ENCODE measurements at regions not wholly inside any gene's neighbourhood (a gene's known extent, or its start where the extent isn't known, plus 50 kb on each side); places are given as distances from the start of the nearest gene placed in this dataset.

GRCh38 chr21:20698585-20698984 is 299.6 kb upstream of the NCAM2 start:
- DNase-seq (no peak), ATAC-seq (no peak)
- no peaks in the 10 kb centered on the region for H3K4me1 ChIP-seq
- H3K27ac ChIP-seq, result no peak overlapping the region
- no peaks in the 10 kb centered on the region for H3K27me3 ChIP-seq
- no peaks in the 10 kb centered on the region for H3K9me3 ChIP-seq
- H3K4me3 ChIP-seq, result no peak overlapping the region
- in situ Hi-C loops (cut with MboI; ENCODE audit: low sequenced_read_pairs in 4 of 4) (no loop called here), intact Hi-C loops (cut with DNase I; ENCODE audit: low total_unique reads) (no loop called here)
- no peaks in the 10 kb centered on the region for H3K36me3 ChIP-seq
- no peak for TF ChIP-seq POLR2A (IDR thresholded peaks at IDR 0.05)
- TF ChIP-seq, protein P1, sequence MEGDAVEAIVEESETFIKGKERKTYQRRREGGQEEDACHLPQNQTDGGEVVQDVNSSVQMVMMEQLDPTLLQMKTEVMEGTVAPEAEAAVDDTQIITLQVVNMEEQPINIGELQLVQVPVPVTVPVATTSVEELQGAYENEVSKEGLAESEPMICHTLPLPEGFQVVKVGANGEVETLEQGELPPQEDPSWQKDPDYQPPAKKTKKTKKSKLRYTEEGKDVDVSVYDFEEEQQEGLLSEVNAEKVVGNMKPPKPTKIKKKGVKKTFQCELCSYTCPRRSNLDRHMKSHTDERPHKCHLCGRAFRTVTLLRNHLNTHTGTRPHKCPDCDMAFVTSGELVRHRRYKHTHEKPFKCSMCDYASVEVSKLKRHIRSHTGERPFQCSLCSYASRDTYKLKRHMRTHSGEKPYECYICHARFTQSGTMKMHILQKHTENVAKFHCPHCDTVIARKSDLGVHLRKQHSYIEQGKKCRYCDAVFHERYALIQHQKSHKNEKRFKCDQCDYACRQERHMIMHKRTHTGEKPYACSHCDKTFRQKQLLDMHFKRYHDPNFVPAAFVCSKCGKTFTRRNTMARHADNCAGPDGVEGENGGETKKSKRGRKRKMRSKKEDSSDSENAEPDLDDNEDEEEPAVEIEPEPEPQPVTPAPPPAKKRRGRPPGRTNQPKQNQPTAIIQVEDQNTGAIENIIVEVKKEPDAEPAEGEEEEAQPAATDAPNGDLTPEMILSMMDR (IDR thresholded peaks at IDR 0.05 in 4 of 5, conservative IDR thresholded peaks at IDR 0.05 in 1 of 5), result no peak

DNA sequence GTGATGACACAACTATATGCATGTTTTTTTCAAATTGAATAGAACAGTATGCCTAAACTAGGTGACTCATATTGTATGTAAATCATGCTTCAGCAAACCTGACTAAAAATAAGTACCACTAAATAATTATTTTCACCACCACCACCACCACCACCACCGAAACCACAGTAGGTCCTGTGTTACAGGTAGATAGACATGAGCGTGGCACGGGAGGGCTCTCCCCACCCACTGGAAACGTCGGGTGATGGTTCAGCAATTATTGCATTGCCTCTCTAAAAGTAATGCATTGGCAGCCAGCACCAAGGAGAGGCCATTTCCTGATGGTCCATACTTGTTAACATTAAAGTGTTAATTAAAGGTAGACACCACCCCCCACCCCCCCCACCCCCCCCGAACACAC is 297.0 kb upstream of the NCAM2 start:
- TF ChIP-seq POLR2A (IDR thresholded peaks at IDR 0.05), result no peak
- TF ChIP-seq, protein P1 (IDR thresholded peaks at IDR 0.05 in 4 of 5, conservative IDR thresholded peaks at IDR 0.05 in 1 of 5), result no peak
- intact Hi-C loops (cut with DNase I; ENCODE audit: low total_unique reads) (no loop called here), in situ Hi-C loops (cut with MboI; ENCODE audit: low sequenced_read_pairs in 4 of 4) (no loop called here)
- DNase-seq (no peak), ATAC-seq (no peak)
- no peaks in the 10 kb centered on the region for H3K9me3 ChIP-seq
- H3K27me3 ChIP-seq, result no peaks in the 10 kb centered on the region
- H3K27ac ChIP-seq, result no peak overlapping the region
- no peak overlapping the region for H3K4me3 ChIP-seq
- no peaks in the 10 kb centered on the region for H3K36me3 ChIP-seq
- no peaks in the 10 kb centered on the region for H3K4me1 ChIP-seq

- Histone ChIP-seq H3K27me3 (no peaks in the 10 kb centered on the region), H3K27ac (no peak overlapping the region), H3K36me3 (no peaks in the 10 kb centered on the region), H3K9me3 (no peaks in the 10 kb centered on the region), H3K4me1 (no peaks in the 10 kb centered on the region), H3K4me3 (no peak overlapping the region)
- intact Hi-C loops (cut with DNase I; ENCODE audit: low total_unique reads), result no loop called here
- no peak for ATAC-seq
- no peak for TF ChIP-seq POLR2A (IDR thresholded peaks at IDR 0.05)
- TF ChIP-seq, protein P1 (IDR thresholded peaks at IDR 0.05 in 4 of 5, conservative IDR thresholded peaks at IDR 0.05 in 1 of 5), result no peak
- in situ Hi-C loops (cut with MboI; ENCODE audit: low sequenced_read_pairs in 4 of 4), result no loop called here
- no peak for DNase-seq
Observed at GRCh38 chr21:20703112-20703767, 295.0 kb upstream of the NCAM2 start.

GRCh38 chr21:20720623-20721022 is 277.6 kb upstream of the NCAM2 start:
- DNase-seq (no peak), ATAC-seq (no peak)
- H3K4me1 ChIP-seq, result no peaks in the 10 kb centered on the region
- in situ Hi-C loops (cut with MboI; ENCODE audit: low sequenced_read_pairs in 4 of 4), result no loop called here
- TF ChIP-seq, protein P1 (IDR thresholded peaks at IDR 0.05 in 4 of 5, conservative IDR thresholded peaks at IDR 0.05 in 1 of 5), result no peak
- no peak for TF ChIP-seq POLR2A (IDR thresholded peaks at IDR 0.05)
- H3K4me3 ChIP-seq, result no peak overlapping the region
- H3K36me3 ChIP-seq, result no peaks in the 10 kb centered on the region
- no peaks in the 10 kb centered on the region for H3K9me3 ChIP-seq
- H3K27me3 ChIP-seq, result no peaks in the 10 kb centered on the region
- intact Hi-C loops (cut with DNase I; ENCODE audit: low total_unique reads), result no loop called here
- no peak overlapping the region for H3K27ac ChIP-seq

GRCh38 chr21:20721151-20721550 is 277.1 kb upstream of the NCAM2 start:
- no peaks in the 10 kb centered on the region for H3K4me1 ChIP-seq
- no peak for ATAC-seq
- DNase-seq, result no peak
- no peaks in the 10 kb centered on the region for H3K9me3 ChIP-seq
- intact Hi-C loops (cut with DNase I; ENCODE audit: low total_unique reads), result no loop called here
- H3K27me3 ChIP-seq, result no peaks in the 10 kb centered on the region
- TF ChIP-seq, protein P1 (IDR thresholded peaks at IDR 0.05 in 4 of 5, conservative IDR thresholded peaks at IDR 0.05 in 1 of 5), result no peak
- H3K27ac ChIP-seq, result no peak overlapping the region
- in situ Hi-C loops (cut with MboI; ENCODE audit: low sequenced_read_pairs in 4 of 4), result no loop called here
- no peaks in the 10 kb centered on the region for H3K36me3 ChIP-seq
- H3K4me3 ChIP-seq, result no peak overlapping the region

All from gastrocnemius medialis (tissue), 4 donors.